H1 (cell line): ENCODE measurements at regions not wholly inside any gene's neighbourhood (a gene's known extent, or its start where the extent isn't known, plus 50 kb on each side); places are given as distances from the start of the nearest gene placed in this dataset.

Experiments used
- BCL11A ChIP-seq, 2 experiments: IDR thresholded peaks; one replicate each; pipeline ENCODE4 v1.6.1; 2011; ENCODE audit warnings: low read depth in 2 of 2, low read length in 2 of 2, mild to moderate bottlenecking in 2 of 2
- CBX8 ChIP-seq: fragments of 300-800, 300-1000 bp; sonication (generic); IDR thresholded peaks from 2 replicates; pipeline ENCODE4 v1.7.1; 2016; ENCODE audit warnings: low read depth, low read length, borderline replicate concordance
- CHD7 ChIP-seq: fragments of 300-600 bp; sonication (generic); IDR thresholded peaks from 2 replicates; pipeline ENCODE4 v1.7.1; 2012; ENCODE audit warnings: low read length, moderate library complexity, mild to moderate bottlenecking, inconsistent platforms; ENCODE audit not compliant: insufficient replicate concordance
- CREB1 ChIP-seq: IDR thresholded peaks from 2 replicates; pipeline ENCODE4 v1.6.1; 2012; ENCODE audit warnings: inconsistent platforms
- GABPA ChIP-seq: IDR thresholded peaks from 2 replicates; pipeline ENCODE4 v1.6.1; 2011; ENCODE audit warnings: mild to moderate bottlenecking, low read length, moderate library complexity, borderline replicate concordance; ENCODE audit not compliant: insufficient read depth
- RAD21 ChIP-seq, 2 experiments: IDR thresholded peaks in 1 of 2; conservative IDR thresholded peaks in 1 of 2; 2 replicates each; pipeline ENCODE4 v1.6.1; 2011; ENCODE audit warnings: low read depth in 2 of 2, low read length in 2 of 2, improper control_type of control experiment in 1 of 2, inconsistent platforms in 1 of 2, mild to moderate bottlenecking in 1 of 2, moderate library complexity in 1 of 2
- SIRT6 ChIP-seq: IDR thresholded peaks from one replicate; pipeline ENCODE4 v1.7.1; 2012; ENCODE audit warnings: low read length, inconsistent platforms
- TCF12 ChIP-seq: IDR thresholded peaks from 2 replicates; pipeline ENCODE4 v1.6.1; 2011; ENCODE audit warnings: low read depth, mild to moderate bottlenecking, low read length
- TEAD4 ChIP-seq: IDR thresholded peaks from 2 replicates; pipeline ENCODE4 v1.6.1; 2012; ENCODE audit warnings: low read depth, low read length, inconsistent platforms, mixed read lengths

GRCh38 chr18:27652480-27653121 is 467.5 kb upstream of the CHST9 start (continued):
- TF ChIP-seq CHD7: no peak
- TF ChIP-seq TEAD4: no peak
- TF ChIP-seq CBX8: no peak
- TF ChIP-seq TCF12: no peak
- no peak for TF ChIP-seq RAD21 (IDR thresholded peaks at IDR 0.05 in 1 of 2, conservative IDR thresholded peaks at IDR 0.05 in 1 of 2; ENCODE audit: low read depth in 2 of 2, low read length in 2 of 2)
- no peak for TF ChIP-seq GABPA
- TF ChIP-seq CREB1: no peak
- no peak for TF ChIP-seq SIRT6
- TF ChIP-seq BCL11A (IDR thresholded peaks at IDR 0.05; ENCODE audit: low read depth in 2 of 2, low read length in 2 of 2): no peak
- TF ChIP-seq, all 59 proteins: peak for 0
